ENCODE measurements at regions not wholly inside any gene's neighbourhood (a gene's known extent, or its start where the extent isn't known, plus 50 kb on each side); places are given as distances from the start of the nearest gene placed in this dataset.

GRCh38 chr19:28224441-28224840 lies 988.5 kb downstream of the UQCRFS1 start:
- ChIA-PET CTCF (interaction anchor here (0.5 to 2.3 kb wide), 4 partner anchors 9 to 1177 kb away, joined by 3 to 7 read pairs (median 3); no protein-coding TSS in a partner anchor), POLR2A (no interaction called here)
- Histone ChIP-seq H3K4me1 (ENCODE audit: control insufficient read depth, insufficient read depth, low read length) (peaks cover 7% of the 10 kb centered on the region), H3K27ac (ENCODE audit: extremely low read depth, low read depth, low read length) (no peak overlapping the region), H3K4me3 (ENCODE audit: low read depth, low read length) (no peak overlapping the region), H3K36me3 (ENCODE audit: control insufficient read depth in 2 of 2, insufficient read depth in 1 of 2, low read length in 2 of 2) (no peaks in the 10 kb centered on the region), H3K9me3 (ENCODE audit: control insufficient read depth, insufficient read depth, low read depth, low read length) (no peaks in the 10 kb centered on the region)
- no peak for TF ChIP-seq ZNF302 (tag by site-specific recombination; IDR thresholded peaks at IDR 0.05; ENCODE audit: low read depth)
- TF ChIP-seq ZNF747 (tag by site-specific recombination; IDR thresholded peaks at IDR 0.05), result no peak
- TF ChIP-seq ZNF223 (tag by site-specific recombination; IDR thresholded peaks at IDR 0.05), result no peak
- no peak for TF ChIP-seq ZNF266 (tag by site-specific recombination; IDR thresholded peaks at IDR 0.05; ENCODE audit: low read depth)
- TF ChIP-seq SCRT1 (tag by site-specific recombination; IDR thresholded peaks at IDR 0.05; ENCODE audit: borderline replicate concordance), result no peak
- TF ChIP-seq ZNF660 (tag by site-specific recombination; IDR thresholded peaks at IDR 0.05), result no peak
- TF ChIP-seq ZNF366 (tag by site-specific recombination; conservative IDR thresholded peaks at IDR 0.05), result no peak
- TF ChIP-seq ZNF785 (tag by site-specific recombination; IDR thresholded peaks at IDR 0.05), result no peak
- no peak for TF ChIP-seq ZNF311 (tag by site-specific recombination; IDR thresholded peaks at IDR 0.05; ENCODE audit: borderline replicate concordance)
- TF ChIP-seq ZNF426 (tag by site-specific recombination; IDR thresholded peaks at IDR 0.05), result no peak
- TF ChIP-seq ZNF514 (tag by site-specific recombination; IDR thresholded peaks at IDR 0.05), result no peak
- TF ChIP-seq ZNF214 (tag by site-specific recombination; IDR thresholded peaks at IDR 0.05; ENCODE audit: borderline replicate concordance), result no peak
- TF ChIP-seq ZNF555 (tag by site-specific recombination; conservative IDR thresholded peaks at IDR 0.05), result no peak
- TF ChIP-seq ZFHX2 (tag by site-specific recombination; conservative IDR thresholded peaks at IDR 0.05), result no peak
- TF ChIP-seq ZBTB6 (tag by site-specific recombination; IDR thresholded peaks at IDR 0.05), result no peak
- no peak for TF ChIP-seq YY1 (tag by site-specific recombination; IDR thresholded peaks at IDR 0.05)
- TF ChIP-seq ZNF114 (tag by site-specific recombination; IDR thresholded peaks at IDR 0.05), result no peak
- TF ChIP-seq ZNF776 (tag by site-specific recombination; IDR thresholded peaks at IDR 0.05; ENCODE audit: borderline replicate concordance), result no peak
- no peak for TF ChIP-seq GFI1B (tag by site-specific recombination; IDR thresholded peaks at IDR 0.05)

DNA sequence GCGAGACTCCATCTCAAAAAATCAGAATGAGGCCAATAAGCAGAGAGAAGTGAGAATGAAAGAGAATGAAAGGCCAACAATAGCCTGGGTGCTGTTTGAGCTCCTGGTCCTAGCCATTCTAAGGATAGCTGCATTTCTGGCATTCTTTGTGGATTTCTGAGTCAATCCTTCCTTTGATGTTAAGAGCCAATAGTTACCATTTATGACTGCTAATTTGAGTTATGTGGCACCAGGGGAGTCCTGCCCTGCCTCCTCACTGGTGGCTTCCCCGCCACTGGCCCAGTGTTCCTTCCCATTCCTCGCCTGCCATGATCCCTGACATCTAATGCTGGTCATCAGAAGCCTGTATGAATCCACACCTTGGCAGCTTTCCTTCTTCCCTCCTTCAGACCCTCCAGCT lies 991.2 kb downstream of the UQCRFS1 start:
- Histone ChIP-seq H3K4me3 (ENCODE audit: low read depth, low read length) (no peak overlapping the region), H3K9me3 (ENCODE audit: control insufficient read depth, insufficient read depth, low read depth, low read length) (no peaks in the 10 kb centered on the region), H3K36me3 (ENCODE audit: control insufficient read depth in 2 of 2, insufficient read depth in 1 of 2, low read length in 2 of 2) (no peaks in the 10 kb centered on the region), H3K4me1 (ENCODE audit: control insufficient read depth, insufficient read depth, low read length) (peaks cover 6% of the 10 kb centered on the region; the same call in 1 of the 2 replicates), H3K27ac (ENCODE audit: extremely low read depth, low read depth, low read length) (no peak overlapping the region)
- TF ChIP-seq ZNF433 (tag by site-specific recombination; IDR thresholded peaks at IDR 0.05; ENCODE audit: low read depth) (no peak), ZNF596 (tag by site-specific recombination; IDR thresholded peaks at IDR 0.05) (no peak), HOXD13 (CRISPR knock-in tag; IDR thresholded peaks at IDR 0.05; ENCODE audit: borderline replicate concordance) (no peak), SALL2 (tag by site-specific recombination; IDR thresholded peaks at IDR 0.05; ENCODE audit: borderline replicate concordance) (no peak), ZNF560 (tag by site-specific recombination; IDR thresholded peaks at IDR 0.05; ENCODE audit: borderline replicate concordance) (no peak)
- TF ChIP-seq, protein P1, sequence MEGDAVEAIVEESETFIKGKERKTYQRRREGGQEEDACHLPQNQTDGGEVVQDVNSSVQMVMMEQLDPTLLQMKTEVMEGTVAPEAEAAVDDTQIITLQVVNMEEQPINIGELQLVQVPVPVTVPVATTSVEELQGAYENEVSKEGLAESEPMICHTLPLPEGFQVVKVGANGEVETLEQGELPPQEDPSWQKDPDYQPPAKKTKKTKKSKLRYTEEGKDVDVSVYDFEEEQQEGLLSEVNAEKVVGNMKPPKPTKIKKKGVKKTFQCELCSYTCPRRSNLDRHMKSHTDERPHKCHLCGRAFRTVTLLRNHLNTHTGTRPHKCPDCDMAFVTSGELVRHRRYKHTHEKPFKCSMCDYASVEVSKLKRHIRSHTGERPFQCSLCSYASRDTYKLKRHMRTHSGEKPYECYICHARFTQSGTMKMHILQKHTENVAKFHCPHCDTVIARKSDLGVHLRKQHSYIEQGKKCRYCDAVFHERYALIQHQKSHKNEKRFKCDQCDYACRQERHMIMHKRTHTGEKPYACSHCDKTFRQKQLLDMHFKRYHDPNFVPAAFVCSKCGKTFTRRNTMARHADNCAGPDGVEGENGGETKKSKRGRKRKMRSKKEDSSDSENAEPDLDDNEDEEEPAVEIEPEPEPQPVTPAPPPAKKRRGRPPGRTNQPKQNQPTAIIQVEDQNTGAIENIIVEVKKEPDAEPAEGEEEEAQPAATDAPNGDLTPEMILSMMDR (tag by site-specific recombination; IDR thresholded peaks at IDR 0.05), result no peak
- ChIA-PET POLR2A (interaction anchor here (1.5 kb wide), 1 partner anchor 10 kb away, joined by 3 read pairs; no protein-coding TSS in a partner anchor), CTCF (interaction anchor here (0.5 to 0.9 kb wide), 4 partner anchors 11 to 111 kb away, joined by 3 read pairs; no protein-coding TSS in a partner anchor)
